GM10266 (cell line): ENCODE measurements at regions not wholly inside any gene's neighbourhood (a gene's known extent, or its start where the extent isn't known, plus 50 kb on each side); places are given as distances from the start of the nearest gene placed in this dataset.

ENCODE experiments used
- DNase-seq: peaks from one replicate; pipeline ENCODE4 v3.0.0; 2012; ENCODE audit errors: extremely low spot score
- CTCF ChIP-seq: IDR thresholded peaks from 2 replicates; pipeline ENCODE4 v1.5.1; 2012; ENCODE audit warnings: mild to moderate bottlenecking, low read depth; ENCODE audit not compliant: control insufficient read depth, insufficient read depth; ENCODE audit errors: missing control alignments

- no peak for TF ChIP-seq CTCF
- DNase-seq: no peak
Observed at GRCh38 chr14:43172899-43173548, 1334.1 kb downstream of the FSCB start.

- DNase-seq: no peak
- no peak for TF ChIP-seq CTCF
Observed at GRCh38 chr14:43169722-43170121, 1337.4 kb downstream of the FSCB start.

DNA sequence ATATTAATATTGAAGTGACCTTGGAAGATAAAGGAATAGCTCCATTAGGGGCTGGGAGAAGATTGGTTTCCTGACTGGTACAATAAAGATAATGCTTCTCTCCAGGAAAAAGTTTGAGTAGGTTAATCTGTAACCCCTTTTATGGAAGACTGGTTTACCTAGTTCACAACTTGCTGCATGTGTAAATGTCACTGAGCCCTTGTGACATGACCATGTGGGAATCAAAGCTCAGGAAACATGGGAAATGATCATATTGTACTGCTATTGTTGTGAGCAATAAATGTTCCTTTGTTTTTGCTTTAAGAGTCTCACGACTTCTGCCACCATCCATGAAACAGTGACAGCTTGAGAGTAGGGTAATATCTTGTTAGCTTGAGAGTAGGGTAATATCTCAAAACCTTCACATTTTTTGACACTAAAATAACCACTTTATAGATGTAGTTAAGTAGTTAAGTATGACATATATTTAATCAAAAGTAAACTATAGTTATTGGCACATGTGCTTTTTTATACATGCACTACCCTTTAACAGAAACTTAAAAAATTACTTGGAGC is 1338.6 kb downstream of the FSCB start:
- no peak for TF ChIP-seq CTCF
- no peak for DNase-seq

- DNase-seq: no peak
- TF ChIP-seq CTCF: no peak
Observed at GRCh38 chr14:43166163-43166562, 1340.9 kb downstream of the FSCB start.

DNA sequence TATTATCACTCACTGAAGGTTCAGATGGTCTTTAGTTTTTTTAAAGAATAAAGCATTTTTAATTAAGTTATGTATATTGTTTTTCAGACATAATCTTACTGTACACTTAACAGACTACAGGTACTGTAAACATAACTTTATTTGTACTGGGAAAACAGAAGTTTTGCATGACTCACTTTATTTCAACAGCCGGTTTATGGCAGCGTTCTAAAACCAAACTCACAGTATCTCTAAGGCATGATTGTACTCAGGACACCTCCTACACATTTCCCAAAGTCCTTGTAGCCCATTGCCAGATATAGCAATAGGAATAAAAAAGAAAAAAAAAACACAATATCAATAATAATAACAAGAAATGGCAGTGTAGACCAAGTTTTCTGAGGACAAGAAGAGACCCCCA is 1341.4 kb downstream of the FSCB start:
- no peak for TF ChIP-seq CTCF
- DNase-seq: no peak

GRCh38 chr14:43161477-43161876 is 1345.6 kb downstream of the FSCB start:
- TF ChIP-seq CTCF: no peak
- DNase-seq: no peak

- DNase-seq: no peak
- no peak for TF ChIP-seq CTCF
Observed at GRCh38 chr14:43157661-43158060, 1349.4 kb downstream of the FSCB start.
